GM20000 (cell line): ENCODE measurements at regions not wholly inside any gene's neighbourhood (a gene's known extent, or its start where the extent isn't known, plus 50 kb on each side); places are given as distances from the start of the nearest gene placed in this dataset.

Experiments
- DNase-seq: peaks from one replicate; pipeline ENCODE4 v3.0.0; 2012; ENCODE audit warnings: low spot score
- CTCF ChIP-seq: IDR thresholded peaks from 2 replicates; pipeline ENCODE4 v1.5.1; 2012; ENCODE audit warnings: mild to moderate bottlenecking, control low read depth; ENCODE audit errors: extremely low read depth, missing control alignments

DNA sequence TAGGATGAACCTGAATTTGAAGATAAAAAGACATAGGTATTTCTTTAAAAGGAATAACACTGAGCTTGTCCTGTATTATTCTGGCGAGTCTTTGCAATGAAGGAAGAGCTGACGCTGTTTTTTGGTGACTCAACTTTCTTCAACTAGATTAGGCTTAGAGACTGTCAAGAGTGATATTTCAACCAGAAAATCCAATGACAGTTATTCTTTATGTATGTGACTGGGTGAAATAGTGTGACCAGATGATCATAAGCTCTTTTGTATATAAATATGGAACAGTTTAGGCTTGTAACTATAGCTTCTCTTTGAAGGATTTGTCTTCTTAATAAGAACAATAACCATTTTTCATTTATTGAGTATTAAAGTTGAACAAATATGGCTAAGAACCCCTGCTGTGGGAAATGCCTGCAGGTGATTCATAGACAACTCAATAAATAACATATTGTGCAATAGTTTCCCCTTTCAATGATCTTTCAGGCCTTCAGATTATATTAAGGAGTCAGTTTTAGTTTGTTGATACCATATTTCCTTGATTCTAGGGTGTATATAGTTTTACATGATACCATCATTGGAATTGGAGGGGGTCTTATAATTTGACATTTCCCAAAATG lies 265.6 kb upstream of the JAG1 start:
- no peak for TF ChIP-seq CTCF
- DNase-seq = no peak

GRCh38 chr20:10940941-10941340 lies 267.1 kb upstream of the JAG1 start:
- no peak for TF ChIP-seq CTCF
- DNase-seq = peak; percentile 65

- no peak for DNase-seq
- TF ChIP-seq CTCF = no peak
Observed at GRCh38 chr20:10943686-10944265, 270.0 kb upstream of the JAG1 start.

DNA sequence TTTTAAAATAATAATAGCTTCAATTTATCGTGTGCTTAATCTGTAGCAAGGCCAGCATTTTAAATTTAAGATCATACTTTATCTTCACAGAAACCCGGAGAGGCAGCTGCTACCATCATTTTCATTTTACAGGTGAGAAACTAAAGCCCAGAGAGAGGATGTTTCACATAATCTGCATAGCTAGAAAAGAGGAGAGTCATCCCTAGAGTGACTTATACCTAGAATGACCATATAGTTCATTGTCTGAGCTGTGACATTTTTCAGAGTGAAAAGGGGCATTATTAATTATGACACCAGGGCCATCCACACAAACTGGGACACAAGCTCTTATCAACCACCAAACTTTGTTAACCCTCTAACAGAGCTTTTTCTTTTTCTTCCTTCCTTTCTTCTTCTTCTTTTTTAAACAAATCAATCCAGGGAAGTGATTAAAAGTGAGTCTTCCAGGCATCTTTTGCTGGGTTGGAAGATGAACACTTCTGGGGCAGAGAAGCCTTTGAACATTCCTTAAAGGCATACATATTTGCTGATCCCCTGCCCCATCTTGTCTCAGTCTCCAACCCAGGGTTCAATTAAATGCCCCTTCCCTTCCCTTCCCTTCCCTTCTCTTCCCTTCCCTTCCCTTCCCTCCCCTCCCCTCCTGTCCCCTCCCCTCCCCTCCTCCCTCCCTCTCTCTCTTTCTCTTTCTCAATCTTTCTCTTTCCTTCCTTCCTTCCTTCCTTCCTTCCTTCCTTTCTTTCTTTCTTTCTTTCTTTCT lies 272.5 kb upstream of the JAG1 start:
- DNase-seq = peak; percentile 11
- no peak for TF ChIP-seq CTCF

DNA sequence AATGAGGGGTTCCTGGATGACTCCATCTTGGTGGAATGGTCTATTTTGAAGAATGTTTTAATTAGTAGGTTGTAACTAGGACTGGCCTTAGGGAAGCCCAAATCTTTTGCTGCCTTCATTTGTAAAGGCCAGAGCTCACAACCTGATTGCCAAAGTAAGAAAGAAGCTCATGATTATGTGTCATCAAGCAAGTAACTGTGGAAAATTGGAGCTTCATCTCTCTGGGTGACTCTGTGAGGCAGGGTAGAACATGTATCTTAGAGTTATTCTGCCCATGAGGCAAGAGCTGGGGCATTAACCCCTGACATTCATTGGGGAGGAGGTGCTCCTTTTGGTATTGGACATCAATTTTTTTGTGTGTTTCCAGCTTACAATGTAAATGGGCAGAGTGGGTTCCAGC lies 273.9 kb upstream of the JAG1 start:
- no peak for TF ChIP-seq CTCF
- DNase-seq = no peak

DNA sequence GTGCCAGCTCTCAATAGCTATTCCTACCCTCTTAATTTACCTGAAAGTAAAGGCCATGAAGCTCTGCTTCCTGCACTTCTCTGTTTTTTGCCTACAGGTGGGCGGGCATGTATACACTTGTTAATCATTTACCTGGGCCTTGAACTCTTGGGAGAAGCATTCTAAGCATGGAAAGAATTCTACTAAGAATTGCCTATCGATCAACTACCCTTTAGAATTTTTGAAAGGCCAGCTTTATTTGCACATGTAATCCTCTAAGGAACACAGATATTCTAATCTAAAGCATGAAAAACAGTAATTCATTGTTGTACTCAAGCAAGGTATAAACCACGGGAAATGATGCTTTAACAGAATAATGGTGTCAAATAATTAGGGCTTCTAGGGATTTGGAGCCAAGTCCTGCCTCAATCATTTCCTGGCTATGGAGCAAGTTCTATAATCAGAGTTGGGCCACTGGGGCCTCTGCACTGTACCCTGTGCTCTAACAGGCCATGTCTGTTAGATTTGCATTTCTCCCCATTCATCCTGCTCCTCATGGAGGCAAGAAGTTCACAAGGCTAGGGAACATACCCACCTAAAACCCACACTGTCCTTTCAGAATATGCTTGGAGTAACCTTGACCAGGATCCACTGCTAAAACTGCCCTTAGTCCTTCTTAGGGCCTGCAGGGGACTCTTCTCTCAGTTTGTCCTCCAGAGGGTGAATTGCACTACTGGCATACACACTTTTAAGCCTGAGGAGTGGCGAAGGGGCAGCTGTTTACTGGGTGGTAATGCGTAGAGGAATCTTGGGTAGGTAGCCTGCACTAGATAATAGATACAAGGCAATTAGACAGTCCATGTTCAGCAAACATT lies 276.4 kb upstream of the JAG1 start:
- no peak for DNase-seq
- no peak for TF ChIP-seq CTCF

DNA sequence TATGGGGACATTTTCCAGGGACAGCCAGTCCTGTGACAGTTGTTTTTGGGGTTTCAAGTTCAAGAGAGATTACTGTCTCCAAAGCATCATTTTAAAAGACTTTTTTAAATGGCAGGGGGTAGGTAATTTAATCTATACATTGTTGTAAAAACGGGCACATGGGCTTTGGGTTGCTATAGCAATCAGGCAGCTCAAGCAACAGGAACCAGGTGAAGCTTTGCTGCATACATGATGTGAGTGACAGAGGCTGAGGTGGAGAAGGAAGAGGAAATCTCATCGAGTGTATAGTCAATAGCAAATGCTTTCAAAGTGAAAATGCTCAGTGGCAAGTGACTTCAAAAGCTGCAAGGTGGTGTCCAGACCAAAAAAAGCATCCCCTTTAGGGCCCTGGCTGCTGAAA lies 277.4 kb upstream of the JAG1 start:
- TF ChIP-seq CTCF = no peak
- DNase-seq = no peak
